HL-60 (cell line): ENCODE measurements at regions not wholly inside any gene's neighbourhood (a gene's known extent, or its start where the extent isn't known, plus 50 kb on each side); places are given as distances from the start of the nearest gene placed in this dataset.

ENCODE experiments used
- GABPA ChIP-seq: IDR thresholded peaks from 2 replicates; pipeline ENCODE4 v1.6.1; 2012; ENCODE audit warnings: low read depth
- POLR2AphosphoS5 ChIP-seq: IDR thresholded peaks from 2 replicates; pipeline ENCODE4 v1.6.1; 2012; ENCODE audit warnings: low read depth
- TF ChIP-seq, protein P1 (sequence below): IDR thresholded peaks from one replicate; pipeline ENCODE4 v1.5.1; 2011; ENCODE audit warnings: low read length, control low read depth, inconsistent platforms; ENCODE audit not compliant: insufficient read depth
- TF ChIP-seq, protein P2 (sequence below): IDR thresholded peaks from 2 replicates; pipeline ENCODE4 v1.6.1; 2012; ENCODE audit warnings: low read depth; ENCODE audit not compliant: insufficient replicate concordance

DNA sequence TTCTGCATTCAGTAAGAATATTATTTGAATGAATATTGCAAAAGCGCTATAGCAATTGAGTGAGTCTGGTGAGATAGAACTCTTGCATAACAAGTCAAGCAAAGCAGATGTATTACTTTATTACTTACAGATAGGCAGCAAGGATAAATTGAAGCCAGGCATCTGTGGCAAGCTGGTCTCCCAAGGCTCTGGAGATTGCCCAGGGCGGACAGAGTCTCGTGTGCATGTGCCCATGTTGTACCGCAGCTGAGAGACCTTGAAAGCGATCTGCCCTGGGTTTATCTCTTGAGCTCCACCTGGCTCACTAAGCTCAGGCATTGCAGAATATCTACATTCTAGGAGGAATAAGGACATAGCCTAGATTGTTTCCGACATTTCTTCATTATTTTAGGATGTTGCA is 591.6 kb downstream of the ISL1 start:
- no peak for TF ChIP-seq POLR2AphosphoS5
- TF ChIP-seq, protein P1, sequence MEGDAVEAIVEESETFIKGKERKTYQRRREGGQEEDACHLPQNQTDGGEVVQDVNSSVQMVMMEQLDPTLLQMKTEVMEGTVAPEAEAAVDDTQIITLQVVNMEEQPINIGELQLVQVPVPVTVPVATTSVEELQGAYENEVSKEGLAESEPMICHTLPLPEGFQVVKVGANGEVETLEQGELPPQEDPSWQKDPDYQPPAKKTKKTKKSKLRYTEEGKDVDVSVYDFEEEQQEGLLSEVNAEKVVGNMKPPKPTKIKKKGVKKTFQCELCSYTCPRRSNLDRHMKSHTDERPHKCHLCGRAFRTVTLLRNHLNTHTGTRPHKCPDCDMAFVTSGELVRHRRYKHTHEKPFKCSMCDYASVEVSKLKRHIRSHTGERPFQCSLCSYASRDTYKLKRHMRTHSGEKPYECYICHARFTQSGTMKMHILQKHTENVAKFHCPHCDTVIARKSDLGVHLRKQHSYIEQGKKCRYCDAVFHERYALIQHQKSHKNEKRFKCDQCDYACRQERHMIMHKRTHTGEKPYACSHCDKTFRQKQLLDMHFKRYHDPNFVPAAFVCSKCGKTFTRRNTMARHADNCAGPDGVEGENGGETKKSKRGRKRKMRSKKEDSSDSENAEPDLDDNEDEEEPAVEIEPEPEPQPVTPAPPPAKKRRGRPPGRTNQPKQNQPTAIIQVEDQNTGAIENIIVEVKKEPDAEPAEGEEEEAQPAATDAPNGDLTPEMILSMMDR: no peak
- TF ChIP-seq GABPA: no peak
- TF ChIP-seq, protein P2, sequence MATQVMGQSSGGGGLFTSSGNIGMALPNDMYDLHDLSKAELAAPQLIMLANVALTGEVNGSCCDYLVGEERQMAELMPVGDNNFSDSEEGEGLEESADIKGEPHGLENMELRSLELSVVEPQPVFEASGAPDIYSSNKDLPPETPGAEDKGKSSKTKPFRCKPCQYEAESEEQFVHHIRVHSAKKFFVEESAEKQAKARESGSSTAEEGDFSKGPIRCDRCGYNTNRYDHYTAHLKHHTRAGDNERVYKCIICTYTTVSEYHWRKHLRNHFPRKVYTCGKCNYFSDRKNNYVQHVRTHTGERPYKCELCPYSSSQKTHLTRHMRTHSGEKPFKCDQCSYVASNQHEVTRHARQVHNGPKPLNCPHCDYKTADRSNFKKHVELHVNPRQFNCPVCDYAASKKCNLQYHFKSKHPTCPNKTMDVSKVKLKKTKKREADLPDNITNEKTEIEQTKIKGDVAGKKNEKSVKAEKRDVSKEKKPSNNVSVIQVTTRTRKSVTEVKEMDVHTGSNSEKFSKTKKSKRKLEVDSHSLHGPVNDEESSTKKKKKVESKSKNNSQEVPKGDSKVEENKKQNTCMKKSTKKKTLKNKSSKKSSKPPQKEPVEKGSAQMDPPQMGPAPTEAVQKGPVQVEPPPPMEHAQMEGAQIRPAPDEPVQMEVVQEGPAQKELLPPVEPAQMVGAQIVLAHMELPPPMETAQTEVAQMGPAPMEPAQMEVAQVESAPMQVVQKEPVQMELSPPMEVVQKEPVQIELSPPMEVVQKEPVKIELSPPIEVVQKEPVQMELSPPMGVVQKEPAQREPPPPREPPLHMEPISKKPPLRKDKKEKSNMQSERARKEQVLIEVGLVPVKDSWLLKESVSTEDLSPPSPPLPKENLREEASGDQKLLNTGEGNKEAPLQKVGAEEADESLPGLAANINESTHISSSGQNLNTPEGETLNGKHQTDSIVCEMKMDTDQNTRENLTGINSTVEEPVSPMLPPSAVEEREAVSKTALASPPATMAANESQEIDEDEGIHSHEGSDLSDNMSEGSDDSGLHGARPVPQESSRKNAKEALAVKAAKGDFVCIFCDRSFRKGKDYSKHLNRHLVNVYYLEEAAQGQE: no peak
